Lower leg skin (tissue), 3 donors: ENCODE measurements at regions not wholly inside any gene's neighbourhood (a gene's known extent, or its start where the extent isn't known, plus 50 kb on each side); places are given as distances from the start of the nearest gene placed in this dataset.

Experiments used
- POLR2A ChIP-seq, 2 donors: fragments of 450-650 bp; IDR thresholded peaks; one replicate each; pipeline ENCODE4 v1.6.1; 2016 to 2017; ENCODE audit warnings: antibody characterized with exemption in 2 of 2, mild to moderate bottlenecking in 1 of 2, moderate library complexity in 1 of 2
- TF ChIP-seq, protein P1 (sequence below), 3 donors: fragments of 450-650 bp; IDR thresholded peaks; one replicate each; pipeline ENCODE4 v1.5.1; 2016; ENCODE audit warnings: antibody characterized with exemption in 3 of 3, mild to moderate bottlenecking in 3 of 3, moderate library complexity in 2 of 3

DNA sequence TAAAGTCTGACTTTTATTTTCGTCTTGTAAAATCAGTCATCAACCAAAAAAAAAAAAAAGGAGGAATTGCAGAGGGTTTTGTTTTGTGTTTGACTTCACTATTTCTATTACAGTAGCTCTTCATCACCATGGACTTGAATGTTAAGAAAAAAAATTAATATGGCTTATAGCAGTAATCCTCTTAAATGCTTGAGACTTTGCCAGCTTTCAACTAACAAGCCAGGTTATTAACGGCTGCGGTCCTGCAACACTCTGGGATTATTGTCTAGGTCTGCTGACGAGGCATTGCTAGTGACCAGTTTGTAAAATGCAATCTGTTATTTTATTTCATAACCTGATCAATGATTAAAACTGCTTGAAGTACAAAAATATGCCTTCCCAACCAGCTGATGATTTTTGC, 647.2 kb upstream of the KLHL1 start:
- TF ChIP-seq POLR2A (IDR thresholded peaks at IDR 0.05) = no peak
- TF ChIP-seq, protein P1, sequence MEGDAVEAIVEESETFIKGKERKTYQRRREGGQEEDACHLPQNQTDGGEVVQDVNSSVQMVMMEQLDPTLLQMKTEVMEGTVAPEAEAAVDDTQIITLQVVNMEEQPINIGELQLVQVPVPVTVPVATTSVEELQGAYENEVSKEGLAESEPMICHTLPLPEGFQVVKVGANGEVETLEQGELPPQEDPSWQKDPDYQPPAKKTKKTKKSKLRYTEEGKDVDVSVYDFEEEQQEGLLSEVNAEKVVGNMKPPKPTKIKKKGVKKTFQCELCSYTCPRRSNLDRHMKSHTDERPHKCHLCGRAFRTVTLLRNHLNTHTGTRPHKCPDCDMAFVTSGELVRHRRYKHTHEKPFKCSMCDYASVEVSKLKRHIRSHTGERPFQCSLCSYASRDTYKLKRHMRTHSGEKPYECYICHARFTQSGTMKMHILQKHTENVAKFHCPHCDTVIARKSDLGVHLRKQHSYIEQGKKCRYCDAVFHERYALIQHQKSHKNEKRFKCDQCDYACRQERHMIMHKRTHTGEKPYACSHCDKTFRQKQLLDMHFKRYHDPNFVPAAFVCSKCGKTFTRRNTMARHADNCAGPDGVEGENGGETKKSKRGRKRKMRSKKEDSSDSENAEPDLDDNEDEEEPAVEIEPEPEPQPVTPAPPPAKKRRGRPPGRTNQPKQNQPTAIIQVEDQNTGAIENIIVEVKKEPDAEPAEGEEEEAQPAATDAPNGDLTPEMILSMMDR (IDR thresholded peaks at IDR 0.05) = no peak
